Keratinocyte (primary cell): ENCODE measurements at regions not wholly inside any gene's neighbourhood (a gene's known extent, or its start where the extent isn't known, plus 50 kb on each side); places are given as distances from the start of the nearest gene placed in this dataset.

ENCODE experiments used
- DNase-seq: peaks from one replicate; pipeline ENCODE4 v3.0.0-alpha.2; 2011; ENCODE audit warnings: low read depth, missing footprints, low spot score
- FAIRE-seq: peaks from 2 replicates; lab custom pipeline; 2011; peaks lifted over from hg19 to GRCh38; lab: Jason Lieb, UNC
- H2AFZ ChIP-seq: 2 replicates; pipeline ENCODE4 v1.6.0; 2012; ENCODE audit warnings: low read length, control low read depth, inconsistent platforms; ENCODE audit not compliant: control insufficient read depth
- H3K27ac ChIP-seq: 2 replicates; pipeline ENCODE4 v1.5.1; 2011; ENCODE audit warnings: low read length; ENCODE audit not compliant: control insufficient read depth, insufficient read depth
- H3K27me3 ChIP-seq: 3 replicates; pipeline ENCODE4 v1.6.0; 2011; ENCODE audit warnings: low read length; ENCODE audit not compliant: control insufficient read depth, insufficient read depth; ENCODE audit errors: extremely low read depth
- H3K36me3 ChIP-seq, 2 experiments: 2 replicates in 1 of 2; 3 replicates in 1 of 2; pipeline ENCODE4 v1.5.1; 2011; ENCODE audit warnings: low read length in 2 of 2, mild to moderate bottlenecking in 1 of 2; ENCODE audit not compliant: control insufficient read depth in 2 of 2, insufficient read depth in 2 of 2; ENCODE audit errors: extremely low read depth in 1 of 2
- H3K4me1 ChIP-seq: 3 replicates; pipeline ENCODE4 v1.5.1; 2011; ENCODE audit warnings: low read length; ENCODE audit not compliant: control insufficient read depth, insufficient read depth; ENCODE audit errors: extremely low read depth
- H3K4me2 ChIP-seq: 3 replicates; pipeline ENCODE4 v1.6.0; 2011; ENCODE audit warnings: low read depth, low read length; ENCODE audit not compliant: control insufficient read depth, insufficient read depth; ENCODE audit errors: extremely low read depth
- H3K4me3 ChIP-seq, 3 experiments: fragments of 200-600 bp in 1 of 3; sonication (generic) in 1 of 3; 2 replicates in 2 of 3; 3 replicates in 1 of 3; pipeline ENCODE4 v1.5.1; 2011 to 2016; ENCODE audit warnings: low read length in 3 of 3, mild to moderate bottlenecking in 3 of 3, control low read depth in 2 of 3, inconsistent platforms in 1 of 3, low read depth in 1 of 3, mixed read lengths in 1 of 3, mixed run types in 1 of 3, moderate library complexity in 1 of 3; ENCODE audit not compliant: control insufficient read depth in 2 of 3, insufficient read depth in 2 of 3; ENCODE audit errors: extremely low read depth in 1 of 3
- H3K79me2 ChIP-seq: 2 replicates; pipeline ENCODE4 v1.6.0; 2012; ENCODE audit warnings: low read length; ENCODE audit not compliant: control insufficient read depth, insufficient read depth
- H3K9ac ChIP-seq: 3 replicates; pipeline ENCODE4 v1.6.0; 2011; ENCODE audit warnings: low read length; ENCODE audit not compliant: control insufficient read depth, insufficient read depth; ENCODE audit errors: extremely low read depth
- H3K9me1 ChIP-seq: 3 replicates; pipeline ENCODE4 v1.6.0; 2011; ENCODE audit warnings: low read length; ENCODE audit not compliant: control insufficient read depth, insufficient read depth; ENCODE audit errors: extremely low read depth
- H3K9me3 ChIP-seq: 2 replicates; pipeline ENCODE4 v1.5.1; 2012; ENCODE audit warnings: low read depth, low read length; ENCODE audit not compliant: control insufficient read depth
- H4K20me1 ChIP-seq: 3 replicates; pipeline ENCODE4 v1.6.0; 2011; ENCODE audit warnings: low read length; ENCODE audit not compliant: control insufficient read depth, insufficient read depth; ENCODE audit errors: extremely low read depth
- CTCF ChIP-seq, 3 experiments: IDR thresholded peaks in 1 of 3; conservative IDR thresholded peaks in 1 of 3; optimal IDR thresholded peaks in 1 of 3; 2 replicates in 2 of 3; 3 replicates in 1 of 3; pipeline versions ENCODE3 to v1.5.1; 2011; ENCODE audit warnings: low read length in 3 of 3, mild to moderate bottlenecking in 3 of 3, moderate library complexity in 2 of 3, control low read depth in 1 of 3, inconsistent platforms in 1 of 3; ENCODE audit not compliant: insufficient read depth in 2 of 3; ENCODE audit errors: extremely low read depth in 1 of 3
- EZH2 ChIP-seq: IDR thresholded peaks from one replicate; pipeline ENCODE4 v1.6.1; 2012; ENCODE audit warnings: inconsistent platforms, mild to moderate bottlenecking, low read length, moderate library complexity
- dilution Hi-C: fragments of 300-500 bp; cut with MboI; formaldehyde crosslinking; loops from one replicate; pipeline ENCODE4 v1.7.0; 2020; ENCODE audit warnings: low sequenced_read_pairs; ENCODE audit not compliant: extremely low pct_ligation_motif_present

- Histone ChIP-seq H3K9me1 (no peaks in the 10 kb centered on the region), H3K27me3 (no peaks in the 10 kb centered on the region), H3K4me2 (no peak overlapping the region), H3K4me3 (no peak overlapping the region), H3K9ac (no peak overlapping the region), H3K36me3 (no peaks in the 10 kb centered on the region), H3K27ac (no peak overlapping the region), H3K4me1 (no peaks in the 10 kb centered on the region), H3K79me2 (no peaks in the 10 kb centered on the region), H3K9me3 (no peaks in the 10 kb centered on the region), H2AFZ (no peak overlapping the region), H4K20me1 (no peaks in the 10 kb centered on the region)
- TF ChIP-seq CTCF (optimal IDR thresholded peaks at IDR 0.05 in 1 of 3, IDR thresholded peaks at IDR 0.05 in 1 of 3, conservative IDR thresholded peaks at IDR 0.05 in 1 of 3; ENCODE audit: extremely low read depth in 1 of 3, insufficient read depth in 2 of 3, low read length in 3 of 3) (no peak), EZH2 (no peak)
- DNase-seq (no peak), FAIRE-seq (no peak)
- dilution Hi-C loops, result no loop called here
These were observed 482.9 kb downstream of the POM121L12 start for GRCh38 chr7:53518319-53518718.

- Histone ChIP-seq H3K36me3 (no peaks in the 10 kb centered on the region), H3K4me1 (no peaks in the 10 kb centered on the region), H4K20me1 (no peaks in the 10 kb centered on the region), H3K27ac (no peak overlapping the region), H3K4me3 (no peak overlapping the region), H3K79me2 (no peaks in the 10 kb centered on the region), H3K4me2 (no peak overlapping the region), H3K9ac (no peak overlapping the region), H3K9me1 (no peaks in the 10 kb centered on the region), H3K9me3 (no peaks in the 10 kb centered on the region), H3K27me3 (no peaks in the 10 kb centered on the region), H2AFZ (no peak overlapping the region)
- TF ChIP-seq CTCF (optimal IDR thresholded peaks at IDR 0.05 in 1 of 3, IDR thresholded peaks at IDR 0.05 in 1 of 3, conservative IDR thresholded peaks at IDR 0.05 in 1 of 3; ENCODE audit: extremely low read depth in 1 of 3, insufficient read depth in 2 of 3, low read length in 3 of 3), result no peak
- no peak for TF ChIP-seq EZH2
- dilution Hi-C loops, result no loop called here
- FAIRE-seq (no peak), DNase-seq (no peak)
These were observed 485.4 kb downstream of the POM121L12 start for GRCh38 chr7:53520841-53521240.
